RWPE2 (cell line): ENCODE measurements at regions not wholly inside any gene's neighbourhood (a gene's known extent, or its start where the extent isn't known, plus 50 kb on each side); places are given as distances from the start of the nearest gene placed in this dataset.

ENCODE experiments used
- ATAC-seq: fragments of 200-7000 bp; cut with Tn5 transposase; 3 replicates; pipeline ENCODE4 v1.9.1; 2021; ENCODE audit warnings: low read depth
- DNase-seq: peaks from one replicate; pipeline ENCODE4 v3.0.0-alpha.2; 2020; ENCODE audit warnings: low spot score
- H3K27ac ChIP-seq: fragments of 450-650 bp; 2 replicates; pipeline ENCODE4 v1.5.1; 2017; ENCODE audit warnings: mild to moderate bottlenecking; ENCODE audit not compliant: poor library complexity, severe bottlenecking
- H3K27me3 ChIP-seq: fragments of 250-450 bp; sonication (Bioruptor Pico); 2 replicates; pipeline ENCODE4 v1.5.1; 2021; ENCODE audit warnings: mild to moderate bottlenecking, moderate library complexity; ENCODE audit not compliant: insufficient read depth, poor library complexity, severe bottlenecking
- H3K36me3 ChIP-seq: fragments of 250-450 bp; sonication (Bioruptor Pico); 2 replicates; pipeline ENCODE4 v1.5.1; 2020; ENCODE audit warnings: low read depth, mild to moderate bottlenecking, moderate library complexity
- H3K4me1 ChIP-seq: fragments of 250-450 bp; sonication (Bioruptor Pico); 2 replicates; pipeline ENCODE4 v1.5.1; 2021; ENCODE audit warnings: mild to moderate bottlenecking, moderate library complexity; ENCODE audit not compliant: insufficient read depth, poor library complexity, severe bottlenecking
- H3K4me3 ChIP-seq: fragments of 250-450 bp; sonication (Bioruptor Pico); 2 replicates; pipeline ENCODE4 v1.5.1; 2021; ENCODE audit warnings: mild to moderate bottlenecking, moderate library complexity; ENCODE audit not compliant: severe bottlenecking
- H3K9me3 ChIP-seq: fragments of 250-450 bp; sonication (Bioruptor Pico); 2 replicates; pipeline ENCODE4 v1.5.1; 2021; ENCODE audit warnings: mild to moderate bottlenecking, moderate library complexity; ENCODE audit not compliant: severe bottlenecking
- CTCF ChIP-seq: fragments of 450-650 bp; IDR thresholded peaks from one replicate; pipeline ENCODE4 v1.5.1; 2017; ENCODE audit warnings: mild to moderate bottlenecking, moderate library complexity; ENCODE audit not compliant: poor library complexity, severe bottlenecking

- ATAC-seq = no peak; the same call in 2 of the 3 replicates
- Histone ChIP-seq H3K4me3 (no peak overlapping the region), H3K27me3 (no peaks in the 10 kb centered on the region), H3K4me1 (peaks cover 11% of the 10 kb centered on the region), H3K27ac (no peak overlapping the region), H3K36me3 (no peaks in the 10 kb centered on the region), H3K9me3 (no peaks in the 10 kb centered on the region)
- no peak for TF ChIP-seq CTCF
- no peak for DNase-seq
Measured at GRCh38 chr4:37533286-37534033, 152.7 kb downstream of the RELL1 start.

- no peak for TF ChIP-seq CTCF
- Histone ChIP-seq H3K36me3 (no peaks in the 10 kb centered on the region), H3K9me3 (no peaks in the 10 kb centered on the region), H3K4me3 (no peak overlapping the region), H3K4me1 (peaks cover 17% of the 10 kb centered on the region), H3K27ac (no peak overlapping the region), H3K27me3 (no peaks in the 10 kb centered on the region)
- ATAC-seq = no peak
- no peak for DNase-seq
Measured at GRCh38 chr4:37531151-37531550, 155.0 kb downstream of the RELL1 start.

- Histone ChIP-seq H3K27me3 (no peaks in the 10 kb centered on the region), H3K36me3 (no peaks in the 10 kb centered on the region), H3K4me3 (no peak overlapping the region), H3K4me1 (peaks cover 17% of the 10 kb centered on the region), H3K27ac (no peak overlapping the region), H3K9me3 (no peaks in the 10 kb centered on the region)
- no peak for TF ChIP-seq CTCF
- ATAC-seq = no peak
- DNase-seq = no peak
Measured at GRCh38 chr4:37530451-37530850, 155.7 kb downstream of the RELL1 start.

- Histone ChIP-seq H3K27me3 (no peaks in the 10 kb centered on the region), H3K27ac (no peak overlapping the region), H3K4me3 (no peak overlapping the region), H3K4me1 (peaks cover 10% of the 10 kb centered on the region), H3K36me3 (no peaks in the 10 kb centered on the region), H3K9me3 (no peaks in the 10 kb centered on the region)
- peak; percentile 34 for TF ChIP-seq CTCF
- no peak for DNase-seq
- peak; percentile 85 for ATAC-seq
Measured at GRCh38 chr4:37528166-37528885, 157.8 kb downstream of the RELL1 start.

GRCh38 chr4:37524267-37524666 lies 161.9 kb downstream of the RELL1 start:
- no peak for DNase-seq
- no peak for ATAC-seq
- Histone ChIP-seq H3K9me3 (peaks cover 2% of the 10 kb centered on the region), H3K27me3 (no peaks in the 10 kb centered on the region), H3K4me3 (no peak overlapping the region), H3K4me1 (peaks cover 8% of the 10 kb centered on the region), H3K36me3 (no peaks in the 10 kb centered on the region), H3K27ac (no peak overlapping the region)
- no peak for TF ChIP-seq CTCF
